ENCODE measurements at regions not wholly inside any gene's neighbourhood (a gene's known extent, or its start where the extent isn't known, plus 50 kb on each side); places are given as distances from the start of the nearest gene placed in this dataset.
A peak's percentile ranks its signal among the peaks of the same experiment; 100 is the strongest.
"Not testable (repeated sequence)": the region's sequence is repeated elsewhere in the genome, so short reads cannot be mapped to it uniquely, and the experiment has no call there.

- DNase-seq = no peak
Observed at GRCh38 chr1:81517987-81518386, 282.7 kb upstream of the ADGRL2 start.

DNA sequence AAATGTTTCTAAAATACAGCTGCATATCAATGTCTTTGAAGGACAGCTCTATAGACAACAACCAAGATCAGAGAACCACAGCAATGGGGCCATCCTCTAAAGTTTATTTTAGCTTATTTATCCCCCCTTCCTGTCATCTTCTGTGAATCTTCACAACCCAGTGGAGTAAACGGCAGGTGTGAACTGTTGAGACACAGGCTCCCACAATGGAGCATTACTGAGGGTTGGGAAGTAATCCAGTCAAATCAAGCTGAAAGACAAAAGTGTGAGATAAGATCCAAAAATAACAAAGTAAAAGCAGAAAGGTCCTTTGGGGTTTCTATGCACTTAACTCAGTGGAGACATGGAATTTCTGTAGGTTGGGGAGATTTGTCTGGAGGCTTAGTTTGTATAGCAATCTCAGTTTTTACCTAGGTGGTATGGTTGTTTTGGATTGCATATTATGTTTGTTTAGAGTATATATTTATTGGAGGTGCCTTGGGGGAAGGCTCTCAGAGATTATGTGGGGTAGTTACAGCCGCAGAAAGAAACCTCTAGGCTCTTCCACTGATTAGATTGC is 286.9 kb upstream of the ADGRL2 start:
- DNase-seq = no peak

GRCh38 chr1:81512252-81513003 is 288.3 kb upstream of the ADGRL2 start:
- DNase-seq = no peak

- no peak for DNase-seq
Observed at GRCh38 chr1:81511281-81511680, 289.5 kb upstream of the ADGRL2 start.

- DNase-seq = no peak
Observed at GRCh38 chr1:81510701-81511100, 290.0 kb upstream of the ADGRL2 start.

GRCh38 chr1:81509594-81509993 is 291.1 kb upstream of the ADGRL2 start:
- no peak for DNase-seq

GRCh38 chr1:81506699-81507098 is 294.0 kb upstream of the ADGRL2 start:
- no peak for DNase-seq

DNA sequence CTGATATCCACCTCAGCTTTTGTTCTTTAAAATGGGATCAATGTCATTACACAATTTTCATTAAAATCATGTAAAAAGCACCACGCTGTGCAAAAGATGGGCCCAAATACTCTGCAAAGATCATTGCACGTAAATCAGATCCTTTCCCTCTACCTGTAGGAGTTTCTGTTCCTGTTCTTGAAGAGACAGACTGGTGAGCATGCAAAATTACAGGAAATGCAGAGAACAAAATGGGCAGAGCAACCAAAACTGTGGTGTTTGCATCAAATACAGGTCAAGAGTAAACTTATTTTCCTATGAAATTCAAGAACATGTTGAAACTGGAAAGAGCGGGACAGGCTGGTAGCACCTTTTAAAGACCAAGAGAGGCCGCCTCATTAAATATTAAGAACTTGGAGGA is 294.9 kb upstream of the ADGRL2 start:
- no peak for DNase-seq

GRCh38 chr1:81504820-81505219 is 295.9 kb upstream of the ADGRL2 start:
- not testable (repeated sequence) for DNase-seq

- not testable (repeated sequence) for DNase-seq
Observed at GRCh38 chr1:81502705-81503104, 298.0 kb upstream of the ADGRL2 start.

DNA sequence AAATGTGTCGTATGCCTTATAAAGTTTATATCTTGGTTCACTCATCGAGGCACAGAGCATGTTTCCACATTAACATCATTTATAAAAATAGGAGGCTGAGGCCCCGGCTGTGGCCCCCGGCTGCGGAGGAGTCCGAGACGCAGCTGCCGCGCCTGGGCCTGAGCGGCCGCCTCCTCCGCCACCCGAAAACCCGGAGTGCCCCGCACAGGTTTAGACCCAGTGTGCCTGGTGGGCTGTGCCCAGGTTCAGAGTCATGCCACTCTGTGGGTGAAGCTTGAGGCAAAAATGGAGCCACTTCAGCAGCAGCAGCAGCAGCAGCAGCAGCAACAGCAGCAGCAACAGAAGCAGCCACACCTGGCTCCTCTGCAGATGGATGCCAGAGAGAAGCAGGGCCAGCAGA is 299.2 kb upstream of the ADGRL2 start:
- not testable (repeated sequence) for DNase-seq

- DNase-seq = no peak
Observed at GRCh38 chr1:81499487-81499886, 301.2 kb upstream of the ADGRL2 start.

DNA sequence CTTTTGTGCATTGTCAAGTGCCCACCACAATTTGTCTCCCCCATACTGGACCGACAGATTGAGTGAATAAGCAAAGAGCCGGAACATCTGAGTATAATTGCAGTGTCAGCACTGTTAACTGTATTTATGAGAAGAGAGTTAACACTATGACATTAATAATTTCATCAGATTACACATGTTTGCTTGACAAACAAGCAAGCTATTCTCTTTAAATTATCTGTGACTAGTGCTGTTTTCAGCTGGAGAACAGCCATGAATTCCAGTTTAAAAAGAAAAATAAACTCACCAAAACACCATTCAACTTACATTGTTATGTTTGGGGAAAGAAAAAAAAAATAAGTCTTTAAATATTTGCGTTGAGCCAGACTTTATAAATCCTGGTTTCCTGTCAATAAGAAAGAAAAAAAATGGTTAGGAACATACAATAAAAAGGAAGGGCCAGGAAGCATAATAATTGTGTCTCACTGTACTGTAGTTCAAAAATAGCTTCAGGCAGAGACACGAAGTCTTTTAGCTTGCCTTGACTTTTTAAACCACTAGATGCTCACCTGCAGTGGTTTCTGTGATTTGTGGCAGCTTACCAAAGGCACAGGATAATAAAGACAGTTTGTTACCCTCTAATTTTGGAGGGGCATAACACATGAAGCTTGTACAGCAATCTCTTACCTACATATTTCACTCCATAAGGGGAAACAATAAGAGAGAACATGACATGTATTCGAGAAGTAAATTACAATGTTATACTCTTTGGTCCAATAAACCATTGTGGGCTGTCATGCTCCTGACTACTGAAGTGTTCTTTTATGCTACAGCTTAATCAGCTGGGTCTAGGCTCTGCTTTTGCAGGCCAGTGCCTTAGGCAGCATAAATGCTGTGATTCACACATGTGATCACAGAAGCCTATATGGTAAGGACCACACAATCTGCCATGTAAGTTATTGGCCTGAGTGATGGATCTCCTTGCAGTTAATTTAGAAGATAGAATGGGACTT is 302.0 kb upstream of the ADGRL2 start:
- peak; percentile 38 to 48 for DNase-seq

DNA sequence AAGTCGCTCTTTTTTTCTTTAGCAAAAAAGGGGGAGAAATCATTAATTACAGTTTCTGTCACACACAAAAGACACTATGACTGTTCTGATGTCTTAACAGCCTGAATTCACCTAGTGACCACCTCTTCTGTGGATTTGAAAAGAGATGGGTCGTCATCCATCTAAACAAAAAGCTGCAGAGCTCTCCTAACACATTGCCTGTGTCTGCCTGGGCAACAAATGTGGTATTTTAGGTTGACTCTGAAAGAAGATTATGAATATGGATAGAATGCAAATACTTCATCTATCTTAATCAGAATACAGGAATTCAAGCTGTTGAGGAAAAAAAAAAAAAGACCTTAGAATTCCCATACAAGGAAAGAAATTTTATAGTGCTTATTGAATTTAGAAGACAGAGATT is 304.4 kb upstream of the ADGRL2 start:
- DNase-seq = no peak

GRCh38 chr1:81493102-81493869 is 307.4 kb upstream of the ADGRL2 start:
- DNase-seq = no peak

DNA sequence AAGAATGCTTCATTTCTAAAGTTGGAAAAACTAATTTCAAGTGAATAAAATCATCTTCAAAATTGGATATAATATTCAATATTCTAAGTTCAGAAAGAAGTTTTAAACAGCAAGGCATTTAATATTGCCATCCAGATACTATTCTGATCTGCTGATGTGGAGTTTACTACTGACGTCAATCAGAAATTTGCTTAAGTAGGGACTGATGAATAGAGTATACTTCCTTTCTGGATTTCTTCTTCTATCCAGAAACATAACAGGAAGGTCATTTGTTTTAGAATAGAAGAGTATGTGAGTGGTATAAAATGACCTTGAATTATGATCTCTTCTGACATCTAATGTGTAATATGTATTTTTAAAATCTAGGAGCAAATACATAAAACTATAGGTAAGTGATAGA is 308.1 kb upstream of the ADGRL2 start:
- DNase-seq = no peak

- no peak for DNase-seq
Observed at GRCh38 chr1:81490614-81491013, 310.1 kb upstream of the ADGRL2 start.

DNA sequence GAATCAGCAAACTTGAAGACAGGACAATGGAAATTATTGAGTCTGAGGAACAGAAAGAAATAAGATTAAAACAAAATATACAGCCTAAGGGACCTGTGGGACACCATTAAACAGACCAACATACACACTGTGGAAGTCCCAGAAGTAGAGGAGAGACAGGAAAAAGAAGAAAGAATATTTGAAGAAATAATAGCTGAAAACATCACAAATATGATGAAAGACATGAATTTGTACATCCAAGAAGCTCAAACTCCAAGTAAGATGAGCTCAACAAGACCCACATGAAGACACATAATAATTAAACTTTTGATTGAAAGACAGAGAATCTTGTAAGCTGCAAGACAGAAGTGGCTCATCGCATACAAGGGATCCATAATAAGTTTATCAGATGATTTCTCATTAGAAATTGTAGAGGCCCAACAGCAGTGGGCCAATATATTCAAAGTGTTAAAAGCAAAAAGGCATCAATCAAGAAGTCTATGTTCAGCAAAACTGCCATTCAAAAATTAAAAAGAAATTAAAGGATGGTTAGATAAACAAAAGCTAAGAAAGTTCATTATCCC is 311.3 kb upstream of the ADGRL2 start:
- no peak for DNase-seq

- peak in 1 of 2 experiments; percentile 31 for DNase-seq
Observed at GRCh38 chr1:81484284-81484683, 316.4 kb upstream of the ADGRL2 start.

- DNase-seq = no peak
Observed at GRCh38 chr1:81478219-81478618, 322.5 kb upstream of the ADGRL2 start.

DNA sequence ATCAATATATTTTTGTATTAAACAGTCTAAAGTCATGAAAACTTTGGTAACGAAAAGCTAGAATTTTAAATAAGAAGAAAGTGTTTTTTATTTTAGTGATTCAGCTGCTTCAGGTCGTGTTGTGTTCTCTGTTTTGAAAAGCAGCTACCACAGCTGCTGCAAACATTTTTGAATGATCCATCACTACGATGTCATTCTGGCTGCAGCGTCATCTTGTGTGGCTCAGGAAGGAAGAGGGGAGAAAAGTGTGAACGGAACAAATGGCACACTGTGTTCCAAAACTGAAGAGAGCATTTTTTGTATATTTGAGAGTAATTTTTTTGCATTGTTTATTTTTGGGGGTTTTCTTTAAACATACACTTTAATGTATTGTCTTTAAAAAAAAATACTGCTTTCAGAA is 323.0 kb upstream of the ADGRL2 start:
- no peak for DNase-seq

DNA sequence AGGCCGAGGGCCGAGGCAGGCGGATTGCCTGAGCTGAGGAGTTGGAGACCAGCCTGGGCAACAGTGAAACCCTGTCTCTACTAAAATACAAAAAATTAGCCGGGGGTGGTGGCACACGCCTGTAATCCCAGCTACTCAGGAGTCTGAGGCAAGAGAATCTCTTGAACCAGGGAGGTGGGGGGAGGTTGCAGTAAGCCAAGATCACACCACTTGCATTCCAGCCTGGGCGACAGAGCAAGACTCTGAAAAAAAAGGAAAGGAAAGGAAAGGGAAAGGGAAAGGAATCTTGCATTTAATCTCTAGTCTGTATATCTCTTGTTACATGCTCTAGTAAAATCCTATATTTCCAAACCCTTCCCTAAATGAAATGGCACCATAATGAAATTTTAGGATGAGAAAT is 328.3 kb upstream of the ADGRL2 start:
- no peak for DNase-seq

- DNase-seq = no peak
Observed at GRCh38 chr1:81471255-81471654, 329.5 kb upstream of the ADGRL2 start.
